ENCODE measurements at regions not wholly inside any gene's neighbourhood (a gene's known extent, or its start where the extent isn't known, plus 50 kb on each side); places are given as distances from the start of the nearest gene placed in this dataset.

- no peak for TF ChIP-seq CTCF (IDR thresholded peaks at IDR 0.05)
- no peaks in the 10 kb centered on the region for H3K9me3 ChIP-seq
- intact Hi-C loops (cut with DNase I): no loop called here
- H3K36me3 ChIP-seq: no peaks in the 10 kb centered on the region
- H3K4me3 ChIP-seq: no peak overlapping the region
- no peak for DNase-seq (ENCODE audit: low spot score in 2 of 2)
- H3K27ac ChIP-seq: no peak overlapping the region
- no peaks in the 10 kb centered on the region for H3K27me3 ChIP-seq
- no peaks in the 10 kb centered on the region for H3K4me1 ChIP-seq
Measured at GRCh38 chr6:147933224-147933623, 409.4 kb upstream of the SASH1 start.

GRCh38 chr6:147935656-147936055 is 407.0 kb upstream of the SASH1 start:
- Histone ChIP-seq H3K36me3 (no peaks in the 10 kb centered on the region), H3K9me3 (no peaks in the 10 kb centered on the region), H3K27ac (no peak overlapping the region), H3K4me1 (no peaks in the 10 kb centered on the region), H3K4me3 (no peak overlapping the region), H3K27me3 (no peaks in the 10 kb centered on the region)
- no peak for DNase-seq (ENCODE audit: low spot score in 2 of 2)
- TF ChIP-seq CTCF (IDR thresholded peaks at IDR 0.05): no peak
- intact Hi-C loops (cut with DNase I): no loop called here

GRCh38 chr6:147936703-147937470 is 405.8 kb upstream of the SASH1 start:
- H3K4me1 ChIP-seq: no peaks in the 10 kb centered on the region
- no peak overlapping the region for H3K27ac ChIP-seq
- no peak for DNase-seq (ENCODE audit: low spot score in 2 of 2)
- TF ChIP-seq CTCF (IDR thresholded peaks at IDR 0.05): no peak
- no peaks in the 10 kb centered on the region for H3K27me3 ChIP-seq
- intact Hi-C loops (cut with DNase I): no loop called here
- no peaks in the 10 kb centered on the region for H3K9me3 ChIP-seq
- no peak overlapping the region for H3K4me3 ChIP-seq
- no peaks in the 10 kb centered on the region for H3K36me3 ChIP-seq

- Histone ChIP-seq H3K36me3 (no peaks in the 10 kb centered on the region), H3K27ac (no peak overlapping the region), H3K27me3 (no peaks in the 10 kb centered on the region), H3K4me1 (no peaks in the 10 kb centered on the region), H3K9me3 (no peaks in the 10 kb centered on the region), H3K4me3 (no peak overlapping the region)
- no peak for TF ChIP-seq CTCF (IDR thresholded peaks at IDR 0.05)
- intact Hi-C loops (cut with DNase I): no loop called here
- DNase-seq (ENCODE audit: low spot score in 2 of 2): no peak
Measured at GRCh38 chr6:147941143-147941542, 401.5 kb upstream of the SASH1 start.

GRCh38 chr6:147942363-147942762 is 400.3 kb upstream of the SASH1 start:
- intact Hi-C loops (cut with DNase I): no loop called here
- Histone ChIP-seq H3K4me3 (no peak overlapping the region), H3K27ac (no peak overlapping the region), H3K9me3 (no peaks in the 10 kb centered on the region), H3K27me3 (no peaks in the 10 kb centered on the region), H3K4me1 (no peaks in the 10 kb centered on the region), H3K36me3 (no peaks in the 10 kb centered on the region)
- DNase-seq (ENCODE audit: low spot score in 2 of 2): no peak
- no peak for TF ChIP-seq CTCF (IDR thresholded peaks at IDR 0.05)

GRCh38 chr6:147944122-147944521 is 398.5 kb upstream of the SASH1 start:
- intact Hi-C loops (cut with DNase I): no loop called here
- no peaks in the 10 kb centered on the region for H3K4me1 ChIP-seq
- no peak overlapping the region for H3K27ac ChIP-seq
- H3K4me3 ChIP-seq: no peak overlapping the region
- TF ChIP-seq CTCF (IDR thresholded peaks at IDR 0.05): no peak
- no peaks in the 10 kb centered on the region for H3K36me3 ChIP-seq
- H3K9me3 ChIP-seq: no peaks in the 10 kb centered on the region
- no peak for DNase-seq (ENCODE audit: low spot score in 2 of 2)
- no peaks in the 10 kb centered on the region for H3K27me3 ChIP-seq

All from ascending aorta (tissue), 2 donors.